Tibial nerve (tissue), 3 donors: ENCODE measurements at regions not wholly inside any gene's neighbourhood (a gene's known extent, or its start where the extent isn't known, plus 50 kb on each side); places are given as distances from the start of the nearest gene placed in this dataset.

Experiments used
- CTCF ChIP-seq, 5 experiments: fragments of 200-600 bp in 3 of 5; fragments of 450-650 bp in 2 of 5; sonication (generic) in 3 of 5; IDR thresholded peaks; one replicate each; pipeline ENCODE4 v1.5.1; 2016 to 2019; ENCODE audit warnings: antibody characterized with exemption in 5 of 5, mild to moderate bottlenecking in 3 of 5, moderate library complexity in 2 of 5
- POLR2A ChIP-seq, 2 donors: fragments of 450-650 bp; IDR thresholded peaks; one replicate each; pipeline ENCODE4 v1.6.1; 2017; ENCODE audit warnings: antibody characterized with exemption in 2 of 2, mild to moderate bottlenecking in 2 of 2, moderate library complexity in 2 of 2

DNA sequence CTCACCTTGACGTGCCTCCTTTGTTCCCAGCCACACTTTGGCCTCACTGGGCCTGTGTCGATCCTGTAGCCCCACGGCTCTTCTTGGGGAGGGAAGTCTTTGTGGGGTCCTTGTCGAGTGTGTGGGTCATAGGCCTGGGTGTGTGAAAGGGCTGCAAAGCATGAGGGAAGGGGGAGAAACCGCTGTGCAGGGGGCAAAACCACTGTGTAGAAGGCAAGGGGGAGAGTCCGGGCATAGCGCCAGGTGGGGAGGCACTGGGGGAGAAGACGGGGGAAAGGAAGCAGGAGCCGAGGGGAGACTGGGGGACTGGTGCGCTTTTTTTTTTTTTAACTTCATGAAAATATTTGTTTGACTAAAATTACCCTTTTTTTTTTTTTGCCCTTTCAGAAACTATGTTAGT lies 65.1 kb upstream of the RASD2 start:
- no peak for TF ChIP-seq CTCF (IDR thresholded peaks at IDR 0.05)
- TF ChIP-seq POLR2A (IDR thresholded peaks at IDR 0.05), result no peak
